ENCODE measurements at regions not wholly inside any gene's neighbourhood (a gene's known extent, or its start where the extent isn't known, plus 50 kb on each side); places are given as distances from the start of the nearest gene placed in this dataset.

- TF ChIP-seq EP300 (IDR thresholded peaks at IDR 0.05) (no peak), CTCF (IDR thresholded peaks at IDR 0.05) (no peak), POLR2AphosphoS5 (IDR thresholded peaks at IDR 0.05) (no peak)
Observed at GRCh38 chr16:82560805-82561325, 65.9 kb upstream of the CDH13 start.

All from sigmoid colon (tissue), 4 donors.